ENCODE measurements at regions not wholly inside any gene's neighbourhood (a gene's known extent, or its start where the extent isn't known, plus 50 kb on each side); places are given as distances from the start of the nearest gene placed in this dataset.

GRCh38 chr13:96899946-96900345 is 94.3 kb downstream of the OXGR1 start:
- ChIA-PET POLR2A (ENCODE audit: low non-redundant PET) (no interaction called here), CTCF (no interaction called here)
- no peak overlapping the region for H3K27ac ChIP-seq
- DNase-seq (ENCODE audit: low spot score), result no peak
- TF ChIP-seq, protein P1, sequence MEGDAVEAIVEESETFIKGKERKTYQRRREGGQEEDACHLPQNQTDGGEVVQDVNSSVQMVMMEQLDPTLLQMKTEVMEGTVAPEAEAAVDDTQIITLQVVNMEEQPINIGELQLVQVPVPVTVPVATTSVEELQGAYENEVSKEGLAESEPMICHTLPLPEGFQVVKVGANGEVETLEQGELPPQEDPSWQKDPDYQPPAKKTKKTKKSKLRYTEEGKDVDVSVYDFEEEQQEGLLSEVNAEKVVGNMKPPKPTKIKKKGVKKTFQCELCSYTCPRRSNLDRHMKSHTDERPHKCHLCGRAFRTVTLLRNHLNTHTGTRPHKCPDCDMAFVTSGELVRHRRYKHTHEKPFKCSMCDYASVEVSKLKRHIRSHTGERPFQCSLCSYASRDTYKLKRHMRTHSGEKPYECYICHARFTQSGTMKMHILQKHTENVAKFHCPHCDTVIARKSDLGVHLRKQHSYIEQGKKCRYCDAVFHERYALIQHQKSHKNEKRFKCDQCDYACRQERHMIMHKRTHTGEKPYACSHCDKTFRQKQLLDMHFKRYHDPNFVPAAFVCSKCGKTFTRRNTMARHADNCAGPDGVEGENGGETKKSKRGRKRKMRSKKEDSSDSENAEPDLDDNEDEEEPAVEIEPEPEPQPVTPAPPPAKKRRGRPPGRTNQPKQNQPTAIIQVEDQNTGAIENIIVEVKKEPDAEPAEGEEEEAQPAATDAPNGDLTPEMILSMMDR (conservative IDR thresholded peaks at IDR 0.05; ENCODE audit: low read depth), result no peak

GRCh38 chr13:96898646-96899254 is 95.5 kb downstream of the OXGR1 start:
- H3K27ac ChIP-seq, result no peak overlapping the region
- POLR2A ChIA-PET (ENCODE audit: low non-redundant PET), result no interaction called here

GRCh38 chr13:96898212-96898611 is 96.1 kb downstream of the OXGR1 start:
- H3K27ac ChIP-seq, result no peak overlapping the region
- CTCF ChIA-PET, result interaction anchor here (0.6 kb wide), 1 partner anchor 1506 kb away, joined by 5 read pairs; no protein-coding TSS in a partner anchor
- no peak for DNase-seq (ENCODE audit: low spot score)
- TF ChIP-seq, protein P1 (conservative IDR thresholded peaks at IDR 0.05; ENCODE audit: low read depth), result no peak
- POLR2A ChIA-PET (ENCODE audit: low non-redundant PET), result no interaction called here

More at GRCh38 chr13:96898646-96899254, 95.5 kb downstream of the OXGR1 start:
- CTCF ChIA-PET, result interaction anchor here (0.6 kb wide), 2 partner anchors 893 to 1505 kb away, joined by 4 to 5 read pairs; no protein-coding TSS in a partner anchor
- DNase-seq (ENCODE audit: low spot score), result no peak
- TF ChIP-seq, protein P1 (conservative IDR thresholded peaks at IDR 0.05; ENCODE audit: low read depth), result no peak
